ENCODE measurements at regions not wholly inside any gene's neighbourhood (a gene's known extent, or its start where the extent isn't known, plus 50 kb on each side); places are given as distances from the start of the nearest gene placed in this dataset.

- TF ChIP-seq CTCF (IDR thresholded peaks at IDR 0.05; ENCODE audit: insufficient read depth, low read length, poor library complexity, severe bottlenecking), result no peak
- no peak for DNase-seq (ENCODE audit: extremely low read depth, insufficient read length)
Observed at GRCh38 chr1:231093156-231093922, 53.3 kb upstream of the FAM89A start.

GRCh38 chr1:231092380-231092779 is 52.3 kb upstream of the FAM89A start:
- DNase-seq (ENCODE audit: extremely low read depth, insufficient read length), result no peak
- Histone ChIP-seq H3K4me3 (replicated peaks; ENCODE audit: low read depth, low read length) (no peak overlapping the region), H3K27me3 (replicated peaks; ENCODE audit: control insufficient read depth, insufficient read depth, low read length) (peaks cover 2% of the 10 kb centered on the region), H3K36me3 (ENCODE audit: control insufficient read depth, insufficient read depth, low read length) (no peaks in the 10 kb centered on the region)
- TF ChIP-seq CTCF (IDR thresholded peaks at IDR 0.05; ENCODE audit: insufficient read depth, low read length, poor library complexity, severe bottlenecking), result no peak

More at GRCh38 chr1:231093156-231093922, 53.3 kb upstream of the FAM89A start:
- no peaks in the 10 kb centered on the region for H3K36me3 ChIP-seq (ENCODE audit: control insufficient read depth, insufficient read depth, low read length)
- peaks cover 2% of the 10 kb centered on the region for H3K27me3 ChIP-seq (replicated peaks; ENCODE audit: control insufficient read depth, insufficient read depth, low read length)
- no peak overlapping the region for H3K4me3 ChIP-seq (replicated peaks; ENCODE audit: low read depth, low read length)

- DNase-seq (ENCODE audit: extremely low read depth, insufficient read length), result no peak
- no peaks in the 10 kb centered on the region for H3K36me3 ChIP-seq (ENCODE audit: control insufficient read depth, insufficient read depth, low read length)
- peak; percentile 87 for TF ChIP-seq CTCF (IDR thresholded peaks at IDR 0.05; ENCODE audit: insufficient read depth, low read length, poor library complexity, severe bottlenecking)
- H3K4me3 ChIP-seq (replicated peaks; ENCODE audit: low read depth, low read length), result no peak overlapping the region
- peaks cover 2% of the 10 kb centered on the region for H3K27me3 ChIP-seq (replicated peaks; ENCODE audit: control insufficient read depth, insufficient read depth, low read length)
Observed at GRCh38 chr1:231091831-231092301, 51.8 kb upstream of the FAM89A start.

GRCh38 chr1:231091415-231091814 is 51.4 kb upstream of the FAM89A start:
- H3K36me3 ChIP-seq (ENCODE audit: control insufficient read depth, insufficient read depth, low read length), result no peaks in the 10 kb centered on the region
- TF ChIP-seq CTCF (IDR thresholded peaks at IDR 0.05; ENCODE audit: insufficient read depth, low read length, poor library complexity, severe bottlenecking), result no peak
- no peak overlapping the region for H3K4me3 ChIP-seq (replicated peaks; ENCODE audit: low read depth, low read length)
- peaks cover 2% of the 10 kb centered on the region for H3K27me3 ChIP-seq (replicated peaks; ENCODE audit: control insufficient read depth, insufficient read depth, low read length)
- no peak for DNase-seq (ENCODE audit: extremely low read depth, insufficient read length)
